Left ventricle myocardium inferior (tissue), 1 donor: ENCODE measurements at regions not wholly inside any gene's neighbourhood (a gene's known extent, or its start where the extent isn't known, plus 50 kb on each side); places are given as distances from the start of the nearest gene placed in this dataset.

Experiments used
- DNase-seq: peaks from one replicate; pipeline ENCODE4 v3.0.0-alpha.2; 2020
- H3K27ac ChIP-seq: fragments of 200-600 bp; replicated peaks from 2 replicates; pipeline ENCODE4 v1.8.0; 2021
- H3K27me3 ChIP-seq: fragments of 200-600 bp; 2 replicates; pipeline ENCODE4 v1.8.0; 2021; ENCODE audit warnings: low read depth
- H3K36me3 ChIP-seq: fragments of 200-600 bp; 2 replicates; pipeline ENCODE4 v1.8.0; 2021
- H3K4me1 ChIP-seq: fragments of 200-600 bp; 2 replicates; pipeline ENCODE4 v1.8.0; 2021
- H3K4me3 ChIP-seq: fragments of 200-600 bp; 2 replicates; pipeline ENCODE4 v1.8.0; 2021; ENCODE audit warnings: mild to moderate bottlenecking, moderate library complexity
- H3K9me3 ChIP-seq: fragments of 200-600 bp; replicated peaks from 2 replicates; pipeline ENCODE4 v1.8.0; 2021
- intact Hi-C: fragments of 100-400 bp; cut with micrococcal nuclease; formaldehyde crosslinking; loops from one replicate; pipeline ENCODE4 v1.11.0; 2022
- TF ChIP-seq, protein P1 (sequence below): fragments of 200-600 bp; IDR thresholded peaks from 2 replicates; pipeline ENCODE4 v1.8.0; 2021; ENCODE audit warnings: antibody characterized with exemption, mild to moderate bottlenecking, borderline replicate concordance
- donor health status: DM: no; HTN: yes; CAD: no; lungs with severe emphysema.

- H3K4me1 ChIP-seq = peaks cover 4% of the 10 kb centered on the region
- TF ChIP-seq, protein P1, sequence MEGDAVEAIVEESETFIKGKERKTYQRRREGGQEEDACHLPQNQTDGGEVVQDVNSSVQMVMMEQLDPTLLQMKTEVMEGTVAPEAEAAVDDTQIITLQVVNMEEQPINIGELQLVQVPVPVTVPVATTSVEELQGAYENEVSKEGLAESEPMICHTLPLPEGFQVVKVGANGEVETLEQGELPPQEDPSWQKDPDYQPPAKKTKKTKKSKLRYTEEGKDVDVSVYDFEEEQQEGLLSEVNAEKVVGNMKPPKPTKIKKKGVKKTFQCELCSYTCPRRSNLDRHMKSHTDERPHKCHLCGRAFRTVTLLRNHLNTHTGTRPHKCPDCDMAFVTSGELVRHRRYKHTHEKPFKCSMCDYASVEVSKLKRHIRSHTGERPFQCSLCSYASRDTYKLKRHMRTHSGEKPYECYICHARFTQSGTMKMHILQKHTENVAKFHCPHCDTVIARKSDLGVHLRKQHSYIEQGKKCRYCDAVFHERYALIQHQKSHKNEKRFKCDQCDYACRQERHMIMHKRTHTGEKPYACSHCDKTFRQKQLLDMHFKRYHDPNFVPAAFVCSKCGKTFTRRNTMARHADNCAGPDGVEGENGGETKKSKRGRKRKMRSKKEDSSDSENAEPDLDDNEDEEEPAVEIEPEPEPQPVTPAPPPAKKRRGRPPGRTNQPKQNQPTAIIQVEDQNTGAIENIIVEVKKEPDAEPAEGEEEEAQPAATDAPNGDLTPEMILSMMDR = no peak
- H3K36me3 ChIP-seq = no peaks in the 10 kb centered on the region
- DNase-seq = no peak
- intact Hi-C loops = no loop called here
- no peak overlapping the region for H3K4me3 ChIP-seq
- H3K27ac ChIP-seq = no peak overlapping the region
- H3K9me3 ChIP-seq = no peaks in the 10 kb centered on the region
- H3K27me3 ChIP-seq = peaks cover 4% of the 10 kb centered on the region
Measured at GRCh38 chr10:7090529-7090928, 320.3 kb downstream of the SFMBT2 start.

- TF ChIP-seq, protein P1 = peak; percentile 31
- Histone ChIP-seq H3K27me3 (peaks cover 20% of the 10 kb centered on the region), H3K27ac (no peak overlapping the region), H3K4me3 (no peak overlapping the region), H3K9me3 (no peaks in the 10 kb centered on the region), H3K4me1 (peaks cover 8% of the 10 kb centered on the region), H3K36me3 (no peaks in the 10 kb centered on the region)
- no peak for DNase-seq
- intact Hi-C loops = no loop called here
Measured at GRCh38 chr10:7085913-7086589, 324.8 kb downstream of the SFMBT2 start.

- TF ChIP-seq, protein P1 = no peak
- H3K9me3 ChIP-seq = no peaks in the 10 kb centered on the region
- no peaks in the 10 kb centered on the region for H3K36me3 ChIP-seq
- no peak for DNase-seq
- peaks cover 27% of the 10 kb centered on the region for H3K27me3 ChIP-seq
- peaks cover 8% of the 10 kb centered on the region for H3K4me1 ChIP-seq
- no peak overlapping the region for H3K4me3 ChIP-seq
- intact Hi-C loops = no loop called here
- H3K27ac ChIP-seq = no peak overlapping the region
Measured at GRCh38 chr10:7085147-7085912, 325.5 kb downstream of the SFMBT2 start.

DNA sequence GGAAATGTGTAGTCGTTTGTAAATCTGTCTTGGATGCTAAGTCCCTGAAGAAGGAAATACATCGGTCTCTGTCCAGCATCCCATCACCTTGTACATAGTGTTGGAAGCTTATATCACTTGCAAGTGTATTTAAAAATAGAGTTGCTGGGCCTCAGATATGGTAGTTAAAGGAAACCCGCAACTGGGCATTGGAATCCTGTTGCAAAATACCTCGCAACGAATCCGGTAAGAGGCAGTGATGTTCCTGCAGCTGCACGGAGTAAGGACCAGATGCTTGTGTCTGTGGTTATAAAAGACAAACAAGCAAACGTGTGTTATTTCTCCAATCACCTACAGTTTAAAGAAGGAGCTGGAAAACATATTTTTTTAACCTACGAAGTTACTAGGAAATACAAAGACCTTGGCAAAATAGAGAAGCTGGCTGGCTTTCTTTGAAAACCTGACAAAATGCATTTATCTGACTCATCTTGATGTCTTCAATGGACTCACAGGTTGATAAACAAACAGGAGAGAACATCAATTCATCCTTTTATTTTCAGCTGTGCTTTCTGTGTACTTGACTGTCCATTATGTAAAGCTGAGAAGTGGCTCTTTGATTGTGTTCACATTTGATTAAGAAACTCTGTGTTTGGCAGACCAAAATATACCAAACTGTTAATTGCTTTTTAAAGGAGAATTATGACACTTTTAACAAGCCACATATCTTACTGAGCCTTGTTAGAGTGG lies 326.4 kb downstream of the SFMBT2 start:
- TF ChIP-seq, protein P1 = no peak
- Histone ChIP-seq H3K27me3 (peaks cover 34% of the 10 kb centered on the region), H3K9me3 (no peaks in the 10 kb centered on the region), H3K27ac (no peak overlapping the region), H3K4me3 (no peak overlapping the region), H3K36me3 (no peaks in the 10 kb centered on the region), H3K4me1 (peaks cover 8% of the 10 kb centered on the region)
- intact Hi-C loops = no loop called here
- no peak for DNase-seq

GRCh38 chr10:7082967-7083366 lies 327.9 kb downstream of the SFMBT2 start:
- DNase-seq = no peak
- intact Hi-C loops = no loop called here
- Histone ChIP-seq H3K4me3 (no peak overlapping the region), H3K36me3 (no peaks in the 10 kb centered on the region), H3K4me1 (peaks cover 8% of the 10 kb centered on the region), H3K27me3 (peaks cover 42% of the 10 kb centered on the region), H3K27ac (no peak overlapping the region), H3K9me3 (no peaks in the 10 kb centered on the region)
- TF ChIP-seq, protein P1 = no peak
